H9 (cell line): ENCODE measurements at regions not wholly inside any gene's neighbourhood (a gene's known extent, or its start where the extent isn't known, plus 50 kb on each side); places are given as distances from the start of the nearest gene placed in this dataset.

ENCODE experiments used
- DNase-seq: peaks from one replicate; pipeline ENCODE4 v3.0.0-alpha.2; 2017
- H2AFZ ChIP-seq: one replicate; pipeline ENCODE4 v1.6.1; 2013; ENCODE audit warnings: mild to moderate bottlenecking, low read length, control low read depth, moderate library complexity
- H2AK5ac ChIP-seq: 2 replicates; pipeline ENCODE4 v1.6.1; 2013; ENCODE audit warnings: low read length, control low read depth, mixed read lengths; ENCODE audit not compliant: insufficient read length
- H2BK120ac ChIP-seq: one replicate; pipeline ENCODE4 v1.6.1; 2013; ENCODE audit warnings: low read depth, mild to moderate bottlenecking, low read length, control low read depth, inconsistent platforms; ENCODE audit not compliant: poor library complexity, severe bottlenecking
- H2BK12ac ChIP-seq: 2 replicates; pipeline ENCODE4 v1.6.1; 2013; ENCODE audit warnings: low read length, control low read depth, mixed read lengths, low read depth; ENCODE audit not compliant: insufficient read length
- H2BK15ac ChIP-seq: 2 replicates; pipeline ENCODE4 v1.6.1; 2013; ENCODE audit warnings: low read depth, low read length, control low read depth
- H2BK20ac ChIP-seq: one replicate; pipeline ENCODE4 v1.6.1; 2013; ENCODE audit warnings: low read depth, mild to moderate bottlenecking, low read length, control low read depth, inconsistent platforms; ENCODE audit not compliant: poor library complexity, severe bottlenecking
- H2BK5ac ChIP-seq: 2 replicates; pipeline ENCODE4 v1.6.1; 2013; ENCODE audit warnings: low read length, control low read depth, mixed read lengths; ENCODE audit not compliant: insufficient read length
- H3K14ac ChIP-seq: 2 replicates; pipeline ENCODE4 v1.6.1; 2013; ENCODE audit warnings: low read length, control low read depth; ENCODE audit not compliant: insufficient read depth
- H3K18ac ChIP-seq: 2 replicates; pipeline ENCODE4 v1.6.1; 2013; ENCODE audit warnings: low read depth, mild to moderate bottlenecking, mixed read lengths, low read length, control low read depth; ENCODE audit not compliant: insufficient read length
- H3K23ac ChIP-seq: 2 replicates; pipeline ENCODE4 v1.6.1; 2013; ENCODE audit warnings: low read length, control low read depth, mixed read lengths, low read depth; ENCODE audit not compliant: insufficient read length
- H3K23me2 ChIP-seq: 2 replicates; pipeline ENCODE4 v1.6.1; 2013; ENCODE audit warnings: low read depth, mild to moderate bottlenecking, mixed read lengths, low read length, control low read depth; ENCODE audit not compliant: insufficient read length, poor library complexity, severe bottlenecking
- H3K27ac ChIP-seq: 2 replicates; pipeline ENCODE4 v1.5.1; 2013; ENCODE audit warnings: low read length, control low read depth, mixed read lengths, low read depth; ENCODE audit not compliant: insufficient read length
- H3K27me3 ChIP-seq: 2 replicates; pipeline ENCODE4 v1.6.1; 2013; ENCODE audit warnings: low read length, control low read depth, inconsistent platforms; ENCODE audit not compliant: insufficient read depth
- H3K4ac ChIP-seq: 2 replicates; pipeline ENCODE4 v1.6.1; 2013; ENCODE audit warnings: low read depth, mild to moderate bottlenecking, control low read depth, inconsistent platforms, low read length, moderate library complexity
- H3K4me1 ChIP-seq: 2 replicates; pipeline ENCODE4 v1.6.1; 2013; ENCODE audit warnings: low read length, control low read depth, inconsistent platforms; ENCODE audit not compliant: insufficient read depth
- H3K4me2 ChIP-seq: 2 replicates; pipeline ENCODE4 v1.6.1; 2013; ENCODE audit warnings: low read length, control low read depth, mixed read lengths; ENCODE audit not compliant: insufficient read length, insufficient read depth
- H3K56ac ChIP-seq: 2 replicates; pipeline ENCODE4 v1.6.1; 2013; ENCODE audit warnings: low read depth, mild to moderate bottlenecking, mixed read lengths, low read length, control low read depth; ENCODE audit not compliant: insufficient read length
- H3K79me1 ChIP-seq: 2 replicates; pipeline ENCODE4 v1.6.1; 2013; ENCODE audit warnings: low read depth, mild to moderate bottlenecking, moderate library complexity, low read length, control low read depth, inconsistent platforms; ENCODE audit not compliant: insufficient read depth, poor library complexity, severe bottlenecking
- H3K79me2 ChIP-seq: 2 replicates; pipeline ENCODE4 v1.6.1; 2013; ENCODE audit warnings: low read length, control low read depth, inconsistent platforms; ENCODE audit not compliant: insufficient read depth
- H3K9ac ChIP-seq: 2 replicates; pipeline ENCODE4 v1.6.1; 2013; ENCODE audit warnings: low read length, control low read depth, mixed read lengths; ENCODE audit not compliant: insufficient read length; ENCODE audit errors: extremely low read depth
- H3K9me3 ChIP-seq: one replicate; pipeline ENCODE4 v1.6.1; 2013; ENCODE audit warnings: low read depth, low read length, inconsistent platforms; ENCODE audit not compliant: control insufficient read depth
- H3T11ph ChIP-seq: one replicate; pipeline ENCODE4 v1.6.1; 2013; ENCODE audit warnings: mild to moderate bottlenecking, low read length, control low read depth, inconsistent platforms
- H4K20me1 ChIP-seq: one replicate; pipeline ENCODE4 v1.6.1; 2013; ENCODE audit not compliant: control insufficient read depth, insufficient read length, insufficient read depth
- H4K5ac ChIP-seq: 2 replicates; pipeline ENCODE4 v1.6.1; 2013; ENCODE audit warnings: low read depth, mild to moderate bottlenecking, mixed read lengths, low read length, control low read depth; ENCODE audit not compliant: insufficient read length
- H4K8ac ChIP-seq: replicated peaks from 2 replicates; pipeline ENCODE4 v1.6.1; 2013; ENCODE audit warnings: low read length, control low read depth, mixed read lengths, low read depth; ENCODE audit not compliant: insufficient read length
- H4K91ac ChIP-seq: 2 replicates; pipeline ENCODE4 v1.6.1; 2013; ENCODE audit warnings: low read depth, mild to moderate bottlenecking, moderate library complexity, mixed read lengths, low read length, control low read depth; ENCODE audit not compliant: insufficient read length
- H3K27ac Mint-ChIP-seq, 3 experiments: 2 replicates in 2 of 3; 3 replicates in 1 of 3; pipeline ENCODE4 v1.8.0; 2020 to 2021; ENCODE audit warnings: mixed read lengths in 3 of 3, mild to moderate bottlenecking in 1 of 3, moderate library complexity in 1 of 3
- H3K27me3 Mint-ChIP-seq: 2 replicates; pipeline ENCODE4 v1.8.0; 2021; ENCODE audit warnings: low read depth, mild to moderate bottlenecking, moderate library complexity, mixed read lengths
- H3K36me3 Mint-ChIP-seq, 3 experiments: 2 replicates in 2 of 3; 3 replicates in 1 of 3; pipeline ENCODE4 v1.8.0; 2020 to 2021; ENCODE audit warnings: low read depth in 3 of 3, mixed read lengths in 3 of 3; ENCODE audit not compliant: insufficient read depth in 1 of 3
- H3K4me1 Mint-ChIP-seq, 2 experiments: 2 replicates each; pipeline ENCODE4 v1.8.0; 2020; ENCODE audit warnings: mixed read lengths in 2 of 2
- H3K4me3 Mint-ChIP-seq, 2 experiments: 2 replicates in 1 of 2; 3 replicates in 1 of 2; pipeline ENCODE4 v1.8.0; 2020 to 2021; ENCODE audit warnings: mild to moderate bottlenecking in 2 of 2, mixed read lengths in 2 of 2, moderate library complexity in 1 of 2
- H3K9me3 Mint-ChIP-seq, 2 experiments: 2 replicates in 1 of 2; 3 replicates in 1 of 2; pipeline ENCODE4 v1.8.0; 2020; ENCODE audit warnings: mild to moderate bottlenecking in 2 of 2, mixed read lengths in 2 of 2, moderate library complexity in 1 of 2
- CTCF ChIP-seq: fragments of 200-600 bp; sonication (generic); conservative IDR thresholded peaks from 3 replicates; pipeline ENCODE4 v1.8.0; 2021; ENCODE audit warnings: antibody characterized with exemption, mild to moderate bottlenecking
- WGBS: extraction: QIAGEN DNeasy Blood & Tissue Kit; methylation state at CpG from one replicate; pipeline ENCODE4 v1.1.7; 2013; ENCODE audit warnings: missing lambda C conversion rate, low lambda C conversion rate, mixed read lengths; ENCODE audit not compliant: insufficient read length; ENCODE audit errors: extremely low coverage; 5-methylcytosine and 5-hydroxymethylcytosine counted together

- no peaks in the 10 kb centered on the region for H3K4me1 ChIP-seq
- peak; percentile 54 for DNase-seq
- H2BK12ac ChIP-seq = no peak overlapping the region
- H2BK120ac ChIP-seq = no peak overlapping the region
- H3T11ph ChIP-seq = no peak overlapping the region
- H3K4me3 Mint-ChIP-seq = no peak overlapping the region
- H3K4ac ChIP-seq = no peak overlapping the region
- H3K4me1 Mint-ChIP-seq = peaks cover 5% of the 10 kb centered on the region in 2 experiments
- H4K91ac ChIP-seq = no peak overlapping the region
- H3K9ac ChIP-seq = no peak overlapping the region
- H3K23ac ChIP-seq = no peak overlapping the region
- no peaks in the 10 kb centered on the region for H3K79me1 ChIP-seq
- H2BK5ac ChIP-seq = no peak overlapping the region
- no peak overlapping the region; the same call in 1 of the 2 replicates for H3K14ac ChIP-seq
- no peak overlapping the region for H2BK15ac ChIP-seq
- H3K27me3 Mint-ChIP-seq = no peaks in the 10 kb centered on the region
- no peak overlapping the region for H2AK5ac ChIP-seq
- no peaks in the 10 kb centered on the region for H3K23me2 ChIP-seq
- WGBS = no CpG with 5 or more reads among the region's 5 CpGs
- H2AFZ ChIP-seq = no peak overlapping the region
- no peak for TF ChIP-seq CTCF
- no peak overlapping the region for H3K27ac Mint-ChIP-seq
- no peak overlapping the region for H3K18ac ChIP-seq
- H4K8ac ChIP-seq = no peak overlapping the region
- no peaks in the 10 kb centered on the region for H3K9me3 Mint-ChIP-seq
- no peak overlapping the region for H3K56ac ChIP-seq
- H3K79me2 ChIP-seq = no peaks in the 10 kb centered on the region
- H3K9me3 ChIP-seq = no peaks in the 10 kb centered on the region
- no peak overlapping the region for H3K27ac ChIP-seq
- no peak overlapping the region for H3K4me2 ChIP-seq
- no peaks in the 10 kb centered on the region for H3K27me3 ChIP-seq
- no peak overlapping the region for H4K5ac ChIP-seq
- no peaks in the 10 kb centered on the region for H4K20me1 ChIP-seq
- no peaks in the 10 kb centered on the region; a peak in 1 of 7 replicates for H3K36me3 Mint-ChIP-seq
- H2BK20ac ChIP-seq = no peak overlapping the region
These were observed 92.4 kb upstream of the TMEM72 start for GRCh38 chr10:44818701-44819127.
